ENCODE measurements at regions not wholly inside any gene's neighbourhood (a gene's known extent, or its start where the extent isn't known, plus 50 kb on each side); places are given as distances from the start of the nearest gene placed in this dataset.

DNA sequence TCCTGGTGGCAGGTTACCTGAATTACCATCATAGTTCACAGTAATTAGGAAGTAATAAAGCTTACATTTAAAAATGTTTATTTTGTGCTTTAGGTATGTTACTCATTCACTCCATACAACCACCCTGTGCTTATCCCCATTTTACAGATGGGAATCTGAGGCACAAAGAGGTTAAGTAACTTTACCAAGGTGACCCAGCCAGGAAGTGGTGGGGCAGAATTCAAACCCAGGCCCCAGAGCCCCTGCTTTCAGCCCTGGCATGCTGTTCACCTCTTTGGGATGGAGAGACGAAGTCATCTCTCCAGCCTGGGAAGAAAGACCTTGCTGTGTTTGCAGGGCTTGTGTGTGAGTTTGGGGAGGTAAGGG is 285.6 kb upstream of the TPM1 start:
- DNase-seq (ENCODE audit: low read depth in 4 of 4, low spot score in 1 of 4): no peak

DNA sequence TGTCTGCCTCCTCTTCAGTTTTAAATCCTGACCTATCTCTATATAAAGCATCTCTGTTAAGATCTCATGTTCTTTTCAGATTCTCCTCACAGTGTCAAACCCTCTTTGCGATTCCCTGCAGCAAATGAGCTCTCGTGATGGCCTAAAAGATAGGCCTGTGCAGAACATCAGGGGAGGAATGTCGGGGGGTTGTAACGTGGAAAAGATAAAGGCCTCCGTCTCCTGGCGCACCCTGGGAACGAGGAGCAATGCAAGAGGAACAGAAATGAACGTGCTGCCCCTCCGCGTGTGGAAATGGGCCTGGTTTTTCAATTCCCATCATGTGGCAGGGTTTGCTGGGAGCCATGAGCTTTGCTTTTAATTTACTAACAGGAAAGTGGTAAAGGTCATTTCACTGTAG is 285.0 kb upstream of the TPM1 start:
- DNase-seq (ENCODE audit: low read depth in 4 of 4, low spot score in 1 of 4): no peak

DNA sequence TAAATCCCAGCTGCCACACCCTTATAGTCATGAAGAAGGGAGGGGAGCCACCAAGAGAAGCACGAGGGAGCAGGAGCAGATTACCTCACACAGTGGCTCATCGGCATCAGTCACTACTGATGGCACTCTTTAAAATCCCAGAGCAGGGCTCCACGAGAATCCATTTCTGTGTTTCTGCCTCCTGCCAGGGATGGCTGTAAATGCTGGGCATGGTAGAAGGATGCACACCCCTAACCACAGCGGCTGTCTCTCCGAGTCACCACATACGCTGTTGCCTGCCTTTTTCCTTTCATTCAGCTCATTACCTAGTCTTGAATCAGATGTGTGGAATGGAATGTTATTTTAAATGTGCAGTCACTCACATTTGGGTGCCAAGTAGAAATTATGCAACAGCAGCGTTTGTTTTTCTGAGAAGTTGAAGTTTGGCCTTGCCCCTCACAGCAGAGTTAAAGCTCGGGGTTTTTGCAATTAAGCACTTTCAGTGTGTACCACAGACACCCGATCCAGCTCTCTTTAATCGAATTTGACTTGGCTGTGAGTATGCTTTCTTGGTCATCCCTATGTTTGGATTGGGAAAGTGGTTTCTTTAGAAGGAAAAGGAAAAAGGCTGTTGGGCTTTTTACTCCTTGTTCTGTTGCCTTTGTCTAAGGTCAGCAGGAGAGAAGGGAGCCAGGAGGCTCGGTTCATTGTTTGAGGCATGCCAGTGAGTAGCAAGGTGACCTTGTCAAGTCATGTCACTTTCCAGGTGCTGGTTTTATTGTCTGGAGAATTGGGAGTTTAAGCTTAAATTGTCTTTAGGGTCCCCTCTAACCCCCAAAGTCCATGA is 284.2 kb upstream of the TPM1 start:
- DNase-seq (ENCODE audit: low read depth in 4 of 4, low spot score in 1 of 4): no peak

DNA sequence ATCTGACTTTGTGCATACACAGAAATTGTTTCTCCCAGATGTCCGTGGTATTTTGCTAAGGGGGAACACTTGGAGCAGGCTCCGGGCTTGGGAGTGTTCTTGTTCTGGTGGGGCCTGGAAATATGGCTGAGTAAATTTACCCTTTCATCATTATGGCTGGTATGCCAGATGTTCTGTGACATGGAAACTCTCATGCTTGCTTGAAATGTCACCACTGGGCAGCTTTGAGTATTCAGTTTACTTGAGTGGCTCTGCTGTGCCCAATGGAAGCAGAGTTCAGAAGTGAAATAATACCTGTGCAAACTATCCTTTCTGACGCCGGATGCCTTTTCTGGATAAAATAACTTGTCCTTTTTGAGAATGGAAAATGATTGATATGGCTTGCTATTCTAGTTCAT is 283.6 kb upstream of the TPM1 start:
- DNase-seq (ENCODE audit: low read depth in 4 of 4, low spot score in 1 of 4): no peak

DNA sequence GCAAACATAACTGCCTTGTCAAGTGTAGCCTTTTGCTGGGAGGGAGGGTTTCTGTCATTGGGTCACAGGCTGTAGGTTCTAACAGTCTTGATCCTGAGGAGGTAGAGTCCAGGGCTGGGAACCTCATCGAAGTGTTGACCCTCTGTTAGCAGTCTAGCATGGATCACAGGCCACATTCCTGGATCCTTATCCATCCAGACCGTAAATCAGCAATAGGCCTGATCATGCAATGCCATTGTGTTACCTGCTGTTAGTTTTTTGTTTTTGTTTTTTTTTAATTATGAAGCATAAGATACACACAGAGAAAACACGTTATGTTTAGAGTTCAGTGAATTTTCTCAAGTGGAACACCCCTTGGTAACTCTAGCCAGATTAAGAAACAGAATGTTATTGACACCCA is 282.0 kb upstream of the TPM1 start:
- no peak for DNase-seq (ENCODE audit: low read depth in 4 of 4, low spot score in 1 of 4)

DNA sequence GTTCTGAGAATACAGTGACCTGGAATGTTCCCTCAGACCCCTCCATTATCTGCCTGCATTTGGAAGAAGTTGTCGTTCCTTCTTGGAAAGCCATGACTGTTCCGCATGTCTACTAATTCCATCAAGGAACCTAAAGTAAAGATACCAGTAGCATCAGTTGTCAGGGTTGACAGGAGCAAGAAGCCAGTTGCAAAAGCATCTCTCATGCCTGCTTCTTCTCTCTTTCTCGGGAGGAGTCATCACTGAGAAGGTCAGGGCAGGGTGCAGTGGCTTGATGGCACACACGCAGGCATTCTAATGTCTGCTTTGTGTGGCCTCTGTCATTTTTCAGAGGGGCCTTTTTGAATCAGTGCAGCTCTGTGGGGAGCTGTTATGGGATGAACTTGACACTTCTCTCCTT is 276.6 kb upstream of the TPM1 start:
- no peak for DNase-seq (ENCODE audit: low read depth in 4 of 4, low spot score in 1 of 4)

DNA sequence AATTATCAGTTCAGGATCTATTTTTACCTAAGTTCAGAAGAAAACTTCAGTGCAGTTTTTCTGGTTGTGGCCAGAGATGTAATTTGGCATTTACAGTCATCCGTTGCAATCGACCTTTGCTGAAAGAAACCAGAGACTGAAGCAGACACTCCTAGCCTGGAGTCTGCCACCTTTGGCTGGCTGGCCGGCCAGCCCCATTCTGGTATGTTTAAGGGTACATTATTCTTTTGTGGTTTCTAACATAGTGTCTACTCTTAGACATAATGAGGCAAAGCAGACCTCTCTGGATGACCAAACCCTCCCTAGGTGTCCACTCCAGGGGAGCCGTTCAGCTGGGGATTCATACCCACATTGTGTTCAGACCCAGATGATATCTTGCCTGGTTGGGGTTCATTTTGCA is 275.9 kb upstream of the TPM1 start:
- no peak for DNase-seq (ENCODE audit: low read depth in 4 of 4, low spot score in 1 of 4)

DNA sequence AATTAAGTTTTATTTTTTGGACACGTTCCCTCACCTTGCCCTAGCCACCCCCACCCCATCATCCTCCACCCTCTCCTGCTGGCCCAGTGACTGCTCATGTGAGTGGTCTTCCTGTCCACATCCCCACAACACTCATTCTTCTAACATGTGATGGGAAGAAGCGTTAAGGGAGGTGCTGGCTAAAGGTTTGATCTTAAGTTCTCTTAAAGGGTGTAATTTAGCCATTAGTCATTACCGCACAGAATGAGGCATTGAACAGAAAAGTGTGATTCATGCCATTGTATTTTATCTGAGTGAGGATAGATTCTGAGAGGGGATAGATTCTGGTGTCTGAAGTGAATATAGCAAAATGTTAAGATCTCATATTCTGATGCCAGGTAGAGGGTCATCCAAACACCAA is 272.9 kb upstream of the TPM1 start:
- no peak for DNase-seq (ENCODE audit: low read depth in 4 of 4, low spot score in 1 of 4)

DNA sequence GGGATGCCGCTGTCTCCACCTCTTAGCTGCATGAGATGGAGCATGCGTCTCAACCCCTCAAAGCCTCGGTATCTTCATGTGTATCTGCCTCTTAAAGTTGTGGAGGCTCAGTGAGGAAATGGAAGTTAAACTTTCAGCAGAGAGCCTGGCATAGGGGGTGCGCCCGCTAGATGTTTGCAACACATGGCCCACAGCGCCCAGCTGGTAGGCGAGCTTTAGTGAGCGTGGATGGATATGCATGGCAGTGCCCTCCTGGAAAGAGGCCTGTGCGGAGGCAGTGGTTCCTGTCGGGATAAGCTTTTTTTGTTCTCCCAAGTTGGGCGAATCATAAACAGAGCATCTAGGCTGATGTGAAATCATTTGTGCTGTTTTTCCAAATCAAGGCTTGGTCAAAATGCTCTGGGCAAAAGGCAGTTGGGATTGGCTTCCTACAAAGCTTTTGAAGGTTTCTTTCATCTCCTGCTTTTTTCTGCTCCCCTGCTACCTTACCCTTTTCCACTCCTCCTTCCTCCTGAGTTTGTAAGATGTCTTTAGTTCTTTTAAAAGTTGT is 272.4 kb upstream of the TPM1 start:
- DNase-seq (ENCODE audit: low read depth in 4 of 4, low spot score in 1 of 4): no peak

DNA sequence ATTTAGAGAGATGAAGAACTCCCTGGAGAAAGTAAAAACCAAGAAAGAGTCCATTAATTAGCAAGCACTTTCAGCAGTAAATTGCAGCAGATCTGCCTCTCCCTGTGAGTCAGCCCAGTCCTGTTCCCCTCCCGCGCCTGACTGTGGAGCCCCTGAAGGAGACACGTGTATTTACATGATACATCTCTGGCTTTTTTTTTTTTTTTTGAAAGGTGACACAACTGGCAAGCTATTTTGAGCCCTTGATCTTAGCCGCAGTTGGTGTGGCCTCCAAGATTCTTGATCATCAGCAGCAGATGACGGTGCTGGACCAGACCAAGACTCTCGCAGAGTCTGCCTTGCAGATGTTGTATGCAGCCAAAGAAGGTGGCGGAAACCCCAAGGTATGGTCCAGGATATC is 271.8 kb upstream of the TPM1 start:
- no peak for DNase-seq (ENCODE audit: low read depth in 4 of 4, low spot score in 1 of 4)

DNA sequence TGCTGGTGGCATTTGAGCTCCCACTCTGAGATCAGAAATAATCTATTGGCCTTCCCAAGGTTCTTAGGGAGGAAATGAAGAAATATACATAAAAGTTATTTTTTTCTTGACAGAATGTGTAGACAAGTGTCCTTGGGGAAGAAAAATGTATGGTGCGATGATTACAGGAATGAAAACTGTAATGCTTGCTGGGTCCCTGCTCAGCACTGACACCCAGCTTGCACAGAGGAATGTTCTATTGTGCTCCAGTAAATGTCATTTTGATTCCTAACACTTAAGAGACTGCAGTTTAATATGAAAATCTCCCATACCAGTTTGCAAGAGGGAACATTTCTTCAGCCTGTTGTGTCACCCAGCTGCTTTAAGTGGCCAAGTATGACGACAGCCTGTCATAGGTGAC is 271.3 kb upstream of the TPM1 start:
- DNase-seq (ENCODE audit: low read depth in 4 of 4, low spot score in 1 of 4): no peak

DNA sequence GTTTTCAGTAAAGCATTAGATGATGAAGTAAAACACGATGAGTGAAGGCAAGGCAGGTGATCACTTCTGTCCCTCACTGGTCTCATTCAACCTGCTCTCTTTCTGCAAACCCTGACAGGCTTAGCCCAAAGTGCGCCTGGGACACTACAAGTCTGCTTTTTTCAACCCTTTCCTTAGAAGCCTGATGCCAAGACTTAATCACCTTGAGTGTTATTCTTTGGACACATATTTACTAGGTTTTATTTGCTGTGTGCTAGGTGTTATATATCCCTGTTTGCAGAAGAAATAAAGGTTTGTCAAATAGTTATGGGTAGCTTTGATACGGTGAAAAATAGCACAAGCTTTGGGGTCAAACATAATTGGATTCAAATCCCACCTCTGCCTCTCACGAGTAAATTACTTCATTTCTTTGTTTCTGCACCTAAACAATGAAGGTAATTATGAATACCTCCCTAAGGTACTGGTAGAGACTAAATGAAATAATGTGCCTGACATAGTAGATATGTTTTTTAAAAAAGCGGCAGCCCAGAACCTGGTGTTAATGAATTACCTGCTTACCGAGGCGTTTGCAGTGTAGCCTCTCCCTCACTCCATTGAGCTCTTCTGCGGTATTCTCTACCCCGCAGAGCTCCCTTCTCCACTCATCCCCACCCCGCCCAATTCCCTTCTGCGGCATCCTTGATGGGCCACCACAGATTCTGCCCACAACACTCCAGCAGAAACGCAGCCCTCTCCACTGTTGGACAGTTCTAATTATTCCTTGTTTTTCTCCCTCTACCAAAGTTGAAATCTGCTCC is 269.0 kb upstream of the TPM1 start:
- DNase-seq (ENCODE audit: low read depth in 4 of 4, low spot score in 1 of 4): no peak

DNA sequence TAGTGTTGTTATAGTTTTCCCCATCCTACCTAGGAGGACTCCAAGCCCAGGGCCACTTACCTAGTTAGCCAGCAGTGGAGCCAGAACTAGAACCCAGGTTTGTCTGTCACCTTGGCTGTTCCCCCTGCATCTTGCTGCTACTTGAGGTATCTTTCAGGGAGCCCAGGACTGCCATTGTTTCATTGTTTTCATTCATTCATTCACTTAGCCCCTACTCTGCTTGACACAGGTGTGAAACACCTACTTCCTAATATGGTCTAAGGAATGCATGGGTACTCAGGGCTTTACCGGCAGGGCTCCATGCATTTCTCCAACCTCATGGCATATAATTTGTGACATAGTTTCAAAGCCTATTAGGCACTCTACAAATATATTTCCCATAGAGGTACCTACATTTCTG is 266.6 kb upstream of the TPM1 start:
- no peak for DNase-seq (ENCODE audit: low read depth in 4 of 4, low spot score in 1 of 4)

DNA sequence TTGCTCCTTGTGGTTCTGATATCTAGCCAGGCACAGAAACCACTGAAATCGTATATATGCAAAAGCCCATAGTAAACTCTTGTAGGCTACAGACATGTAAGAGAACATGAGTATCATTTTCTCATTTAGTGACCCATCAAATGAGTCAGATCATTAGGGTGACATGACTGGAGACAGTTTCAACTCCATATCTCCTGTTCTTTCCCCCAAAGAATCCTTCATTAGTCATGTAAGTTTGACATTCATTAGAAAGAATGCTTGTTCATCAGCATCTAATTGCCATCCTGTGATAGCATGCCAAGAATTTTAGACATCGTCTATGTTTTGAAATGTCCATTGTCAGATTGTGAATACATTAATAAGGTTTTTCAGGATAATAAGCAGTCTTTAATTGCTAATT is 264.9 kb upstream of the TPM1 start:
- no peak for DNase-seq (ENCODE audit: low read depth in 4 of 4, low spot score in 1 of 4)

DNA sequence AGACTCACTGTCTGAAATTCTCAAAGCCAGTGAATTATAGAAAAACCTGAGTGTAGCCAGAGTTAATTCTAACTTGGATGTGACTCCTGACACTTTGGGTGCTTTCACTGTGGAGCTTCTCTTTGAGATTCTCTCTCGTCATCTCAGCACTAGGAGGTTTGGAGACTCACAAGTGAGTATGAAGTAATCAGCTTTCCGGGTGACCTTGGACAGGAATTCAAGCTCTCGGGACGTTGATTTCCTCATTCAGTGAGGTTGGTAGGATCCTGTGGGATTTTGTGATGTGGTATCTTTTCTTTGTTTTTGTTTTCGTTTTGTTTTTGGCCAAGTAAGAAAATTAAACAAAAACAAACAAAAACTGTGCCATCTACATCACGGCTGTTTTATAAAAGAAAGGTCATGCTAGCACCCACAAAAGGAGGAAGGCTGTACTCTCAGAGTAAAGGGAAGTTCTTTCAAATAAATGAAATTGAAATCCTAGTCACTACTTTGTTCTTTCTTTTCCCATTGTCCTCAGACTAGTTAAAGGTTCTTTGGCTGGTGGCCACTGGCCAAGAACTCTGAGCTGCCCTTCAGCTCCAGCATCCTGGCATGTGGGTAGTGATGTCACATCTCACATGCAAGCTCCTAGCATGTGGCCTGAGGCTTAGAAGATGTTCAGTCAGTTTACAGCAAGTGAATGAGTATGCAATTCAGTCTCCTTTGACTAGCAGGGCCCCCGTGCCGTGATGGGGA is 263.3 kb upstream of the TPM1 start:
- no peak for DNase-seq (ENCODE audit: low read depth in 4 of 4, low spot score in 1 of 4)

DNA sequence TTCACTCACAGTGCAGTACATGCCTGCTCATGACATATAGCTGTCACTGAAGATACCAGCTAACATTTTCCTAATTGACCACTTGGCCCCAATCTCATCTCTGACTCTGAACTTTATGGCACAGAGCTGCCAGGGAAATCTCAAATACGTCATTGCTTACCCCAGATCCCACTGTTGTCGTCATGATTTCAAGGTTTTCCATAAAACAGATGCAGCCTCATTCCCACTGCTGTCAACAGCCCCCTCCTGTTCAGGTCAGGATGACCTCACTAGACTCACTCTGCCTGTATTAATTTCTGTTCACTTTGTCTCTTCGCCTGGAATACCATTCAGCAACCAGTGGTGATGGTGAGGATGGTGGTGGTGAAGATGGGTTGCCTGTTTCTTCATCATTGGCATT is 262.6 kb upstream of the TPM1 start:
- DNase-seq (ENCODE audit: low read depth in 4 of 4, low spot score in 1 of 4): no peak

DNA sequence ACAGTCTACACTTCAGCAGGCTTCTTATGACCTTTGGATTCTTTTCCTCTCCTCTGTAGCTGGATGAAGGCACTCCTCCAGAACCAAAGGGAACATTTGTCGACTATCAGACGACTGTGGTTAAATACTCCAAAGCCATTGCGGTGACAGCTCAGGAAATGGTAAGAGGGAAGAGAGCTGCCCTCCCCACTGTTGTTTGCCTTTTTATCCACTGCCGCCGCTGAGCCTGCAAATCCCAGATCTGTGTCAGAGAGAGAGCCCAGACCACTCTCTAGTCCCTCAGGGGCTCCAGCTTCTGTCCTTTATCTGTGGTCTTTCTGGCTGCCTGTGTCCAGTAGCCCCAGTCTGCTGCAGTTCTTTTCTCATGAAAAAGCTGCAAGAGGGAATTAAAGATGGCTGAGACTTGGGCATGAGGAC is 261.5 kb upstream of the TPM1 start:
- DNase-seq (ENCODE audit: low read depth in 4 of 4, low spot score in 1 of 4): no peak

DNA sequence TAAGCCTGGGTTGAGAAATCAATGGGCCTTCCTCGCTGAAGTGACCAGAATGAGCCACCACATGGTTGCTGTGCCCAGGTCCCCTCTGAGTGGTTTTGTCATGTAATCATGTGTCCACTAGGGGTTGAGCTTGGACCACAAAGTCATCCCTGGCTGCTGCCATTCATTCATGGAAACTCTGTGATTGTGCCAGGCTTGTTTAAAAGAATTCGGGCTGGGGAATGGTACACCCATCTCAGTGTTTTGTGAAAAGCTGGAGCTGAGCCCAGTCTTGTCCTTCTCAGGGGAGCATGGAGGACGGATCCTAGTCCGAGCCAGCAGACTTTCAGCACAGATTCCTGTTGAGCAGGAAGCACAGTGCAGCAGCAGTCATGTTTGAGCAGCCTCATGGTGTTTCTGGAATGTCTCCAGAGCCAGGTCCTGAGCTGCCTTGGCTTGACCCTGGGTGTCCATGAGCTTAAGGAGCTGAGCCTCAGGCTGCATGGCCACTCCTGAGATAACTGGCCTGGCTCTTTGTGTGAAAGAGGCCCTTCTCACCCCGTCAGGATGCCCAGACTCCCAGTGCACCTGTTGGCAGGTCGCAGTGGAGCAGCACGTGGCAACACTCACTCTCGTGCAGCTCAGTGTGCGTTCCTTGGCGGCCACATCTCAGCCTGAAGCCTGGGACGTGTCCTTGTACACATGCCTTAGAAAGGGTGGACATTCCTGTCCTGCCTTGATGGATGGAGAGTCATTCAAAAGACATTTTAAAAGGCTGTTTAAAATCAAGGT is 260.3 kb upstream of the TPM1 start:
- DNase-seq (ENCODE audit: low read depth in 4 of 4, low spot score in 1 of 4): no peak

DNA sequence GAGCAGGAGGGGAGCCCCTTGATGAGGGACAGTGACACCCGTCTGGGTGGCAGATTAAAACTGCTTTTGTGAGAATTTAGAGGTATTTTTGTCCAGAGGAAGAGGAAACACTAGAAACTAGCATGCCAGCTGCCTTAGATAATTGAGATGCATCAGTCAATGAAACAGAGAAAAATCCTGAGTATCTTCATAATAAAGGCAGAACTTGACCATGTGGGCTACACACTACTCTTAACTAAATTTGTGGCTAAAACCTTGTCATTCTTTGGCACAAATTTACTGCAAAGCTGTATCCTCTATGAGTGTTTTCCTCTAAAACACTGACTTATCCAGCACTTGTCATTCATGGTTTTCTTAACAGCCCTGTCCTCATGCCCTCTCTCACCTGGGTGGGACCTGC is 259.7 kb upstream of the TPM1 start:
- no peak for DNase-seq (ENCODE audit: low read depth in 4 of 4, low spot score in 1 of 4)

DNA sequence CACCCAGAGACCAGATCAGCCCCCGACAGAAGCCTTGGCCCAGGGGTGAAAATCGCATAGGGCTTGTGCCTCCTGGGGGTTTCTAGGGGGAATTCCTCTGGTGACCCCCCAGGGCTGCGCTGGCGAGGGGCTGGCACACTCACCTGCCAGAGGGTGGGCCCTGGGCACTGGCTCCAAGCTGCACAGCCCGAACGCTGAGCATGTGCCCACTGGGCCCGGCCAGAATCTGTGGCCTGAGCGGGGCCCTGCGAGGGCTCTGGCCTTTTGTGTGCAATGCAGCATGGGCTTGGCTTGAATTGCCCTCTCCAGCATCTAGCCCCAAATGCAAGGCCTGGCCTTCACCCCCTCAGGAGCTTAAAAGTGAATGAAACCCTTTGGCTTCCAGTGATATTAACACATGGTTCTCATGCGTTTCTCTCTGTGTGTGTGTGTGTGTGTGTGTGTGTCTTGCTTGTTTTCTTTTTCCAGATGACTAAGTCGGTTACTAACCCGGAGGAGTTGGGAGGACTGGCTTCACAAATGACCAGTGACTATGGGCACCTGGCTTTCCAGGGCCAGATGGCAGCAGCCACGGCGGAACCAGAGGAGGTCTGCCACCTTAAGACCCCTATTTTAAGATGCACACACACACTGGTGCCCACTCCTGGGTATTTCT is 259.1 kb upstream of the TPM1 start:
- DNase-seq (ENCODE audit: low read depth in 4 of 4, low spot score in 1 of 4): no peak

All from stimulated activated CD4-positive, alpha-beta T cell treated with anti-CD3 and anti-CD28 coated beads, Interleukin-1b, Interleukin-23, amount 100 ng/mL, for 24 hours (primary cell).